Endothelial cell (in vitro differentiated cells): ENCODE measurements at regions not wholly inside any gene's neighbourhood (a gene's known extent, or its start where the extent isn't known, plus 50 kb on each side); places are given as distances from the start of the nearest gene placed in this dataset.
"Not testable (repeated sequence)": the region's sequence is repeated elsewhere in the genome, so short reads cannot be mapped to it uniquely, and the experiment has no call there.

Source experiments
- DNase-seq: peaks from one replicate; pipeline ENCODE4 v3.0.0; 2021; ENCODE audit warnings: low spot score
- H3K27ac Mint-ChIP-seq: one replicate; pipeline ENCODE4 v1.8.0; 2021; ENCODE audit warnings: mixed read lengths, inconsistent platforms; ENCODE audit not compliant: unreplicated experiment
- H3K27me3 Mint-ChIP-seq: one replicate; pipeline ENCODE4 v1.8.0; 2021; ENCODE audit warnings: mild to moderate bottlenecking, moderate library complexity, mixed read lengths, inconsistent platforms; ENCODE audit not compliant: unreplicated experiment
- H3K36me3 Mint-ChIP-seq: one replicate; pipeline ENCODE4 v1.8.0; 2021; ENCODE audit warnings: mild to moderate bottlenecking, low read depth, mixed read lengths, inconsistent platforms; ENCODE audit not compliant: unreplicated experiment
- H3K4me1 Mint-ChIP-seq: one replicate; pipeline ENCODE4 v1.8.0; 2021; ENCODE audit warnings: mild to moderate bottlenecking, mixed read lengths, inconsistent platforms; ENCODE audit not compliant: unreplicated experiment
- H3K4me3 Mint-ChIP-seq: one replicate; pipeline ENCODE4 v1.8.0; 2021; ENCODE audit warnings: mild to moderate bottlenecking, mixed read lengths, inconsistent platforms; ENCODE audit not compliant: unreplicated experiment
- H3K9me3 Mint-ChIP-seq: one replicate; pipeline ENCODE4 v1.8.0; 2021; ENCODE audit warnings: mixed read lengths, inconsistent platforms; ENCODE audit not compliant: unreplicated experiment
- TF ChIP-seq, protein P1 (sequence below): fragments of 200-600 bp; sonication (generic); IDR thresholded peaks from one replicate; pipeline ENCODE4 v1.5.0; 2021; ENCODE audit warnings: antibody characterized with exemption; ENCODE audit not compliant: unreplicated experiment

- DNase-seq = no peak
- no peaks in the 10 kb centered on the region for H3K9me3 Mint-ChIP-seq
- H3K36me3 Mint-ChIP-seq = no peaks in the 10 kb centered on the region
- H3K4me3 Mint-ChIP-seq = no peak overlapping the region
- TF ChIP-seq, protein P1, sequence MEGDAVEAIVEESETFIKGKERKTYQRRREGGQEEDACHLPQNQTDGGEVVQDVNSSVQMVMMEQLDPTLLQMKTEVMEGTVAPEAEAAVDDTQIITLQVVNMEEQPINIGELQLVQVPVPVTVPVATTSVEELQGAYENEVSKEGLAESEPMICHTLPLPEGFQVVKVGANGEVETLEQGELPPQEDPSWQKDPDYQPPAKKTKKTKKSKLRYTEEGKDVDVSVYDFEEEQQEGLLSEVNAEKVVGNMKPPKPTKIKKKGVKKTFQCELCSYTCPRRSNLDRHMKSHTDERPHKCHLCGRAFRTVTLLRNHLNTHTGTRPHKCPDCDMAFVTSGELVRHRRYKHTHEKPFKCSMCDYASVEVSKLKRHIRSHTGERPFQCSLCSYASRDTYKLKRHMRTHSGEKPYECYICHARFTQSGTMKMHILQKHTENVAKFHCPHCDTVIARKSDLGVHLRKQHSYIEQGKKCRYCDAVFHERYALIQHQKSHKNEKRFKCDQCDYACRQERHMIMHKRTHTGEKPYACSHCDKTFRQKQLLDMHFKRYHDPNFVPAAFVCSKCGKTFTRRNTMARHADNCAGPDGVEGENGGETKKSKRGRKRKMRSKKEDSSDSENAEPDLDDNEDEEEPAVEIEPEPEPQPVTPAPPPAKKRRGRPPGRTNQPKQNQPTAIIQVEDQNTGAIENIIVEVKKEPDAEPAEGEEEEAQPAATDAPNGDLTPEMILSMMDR = no peak
- H3K27me3 Mint-ChIP-seq = no peaks in the 10 kb centered on the region
- no peak overlapping the region for H3K27ac Mint-ChIP-seq
- H3K4me1 Mint-ChIP-seq = no peaks in the 10 kb centered on the region
Measured at GRCh38 chr2:109054865-109055264, 65.8 kb upstream of the EDAR start.

- TF ChIP-seq, protein P1 = no peak
- Mint-ChIP-seq H3K9me3 (no peaks in the 10 kb centered on the region), H3K36me3 (no peaks in the 10 kb centered on the region), H3K27me3 (no peaks in the 10 kb centered on the region), H3K27ac (no peak overlapping the region), H3K4me3 (no peak overlapping the region), H3K4me1 (no peaks in the 10 kb centered on the region)
- no peak for DNase-seq
Measured at GRCh38 chr2:109053716-109054115, 64.7 kb upstream of the EDAR start.

- TF ChIP-seq, protein P1 = no peak
- no peak for DNase-seq
- Mint-ChIP-seq H3K27ac (no peak overlapping the region), H3K36me3 (no peaks in the 10 kb centered on the region), H3K27me3 (peaks cover 2% of the 10 kb centered on the region), H3K4me1 (no peaks in the 10 kb centered on the region), H3K9me3 (no peaks in the 10 kb centered on the region), H3K4me3 (no peak overlapping the region)
Measured at GRCh38 chr2:109052922-109053321, 63.9 kb upstream of the EDAR start.

GRCh38 chr2:109049022-109049421 lies 60.0 kb upstream of the EDAR start:
- TF ChIP-seq, protein P1 = no peak
- no peaks in the 10 kb centered on the region for H3K9me3 Mint-ChIP-seq
- H3K27me3 Mint-ChIP-seq = peaks cover 2% of the 10 kb centered on the region
- H3K27ac Mint-ChIP-seq = no peak overlapping the region
- H3K4me3 Mint-ChIP-seq = no peak overlapping the region
- no peaks in the 10 kb centered on the region for H3K4me1 Mint-ChIP-seq
- DNase-seq = no peak
- H3K36me3 Mint-ChIP-seq = no peaks in the 10 kb centered on the region

DNA sequence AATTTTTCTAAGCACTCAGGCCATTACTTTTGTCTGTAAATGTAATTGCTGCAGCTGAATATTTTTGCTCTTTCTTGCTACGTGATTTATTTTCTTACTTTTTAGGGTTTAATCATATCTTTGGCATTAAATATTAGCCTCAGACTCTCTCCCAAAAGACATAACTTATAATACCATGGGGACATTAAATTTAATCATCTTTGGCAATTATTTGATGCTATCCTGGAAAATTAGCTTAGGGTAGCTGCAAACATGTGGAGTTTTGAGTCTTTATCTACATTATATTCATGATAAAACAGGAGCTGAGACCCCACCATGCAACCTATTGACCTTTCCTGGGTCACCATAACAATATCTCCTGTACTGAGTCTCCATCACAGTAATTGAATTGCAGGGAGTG lies 59.1 kb upstream of the EDAR start:
- no peak overlapping the region for H3K27ac Mint-ChIP-seq
- no peaks in the 10 kb centered on the region for H3K4me1 Mint-ChIP-seq
- TF ChIP-seq, protein P1 = no peak
- peaks cover 2% of the 10 kb centered on the region for H3K27me3 Mint-ChIP-seq
- no peak overlapping the region for H3K4me3 Mint-ChIP-seq
- H3K36me3 Mint-ChIP-seq = no peaks in the 10 kb centered on the region
- no peaks in the 10 kb centered on the region for H3K9me3 Mint-ChIP-seq
- no peak for DNase-seq

DNA sequence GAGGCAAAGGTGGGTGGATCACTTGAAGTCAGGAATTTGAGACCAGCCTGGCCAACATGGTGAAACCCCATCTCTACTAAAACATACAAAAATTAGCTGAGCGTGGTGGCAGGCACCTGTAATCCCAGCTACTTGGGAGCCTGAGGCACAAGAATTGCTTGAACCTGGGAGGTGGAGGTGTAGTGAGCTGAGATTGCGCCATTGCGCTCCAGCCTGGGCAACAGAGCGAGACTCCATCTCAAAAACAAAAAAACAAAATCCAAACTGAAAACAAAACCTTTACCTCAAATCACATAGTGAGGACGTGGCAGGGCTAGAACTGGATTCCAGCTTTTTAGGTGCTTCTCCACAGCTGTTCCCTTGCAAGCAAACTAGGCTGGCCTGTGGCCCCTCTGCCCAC lies 58.5 kb upstream of the EDAR start:
- not testable (repeated sequence) for DNase-seq, H3K36me3 Mint-ChIP-seq, H3K4me3 Mint-ChIP-seq, H3K27ac Mint-ChIP-seq, H3K4me1 Mint-ChIP-seq, H3K27me3 Mint-ChIP-seq, H3K9me3 Mint-ChIP-seq
